Esophagus muscularis mucosa (tissue), 4 donors: ENCODE measurements at regions not wholly inside any gene's neighbourhood (a gene's known extent, or its start where the extent isn't known, plus 50 kb on each side); places are given as distances from the start of the nearest gene placed in this dataset.

Experiments used
- DNase-seq: peaks from one replicate; pipeline ENCODE4 v3.0.0-alpha.2; 2017; ENCODE audit errors: extremely low spot score
- H3K27ac ChIP-seq, 4 donors: fragments of 200-600 bp; sonication (generic); replicated peaks in 1 of 4; 1 replicate in 3 of 4; 2 replicates in 1 of 4; pipeline ENCODE4 v1.5.1; 2016 to 2019; ENCODE audit warnings: mild to moderate bottlenecking in 1 of 4
- H3K27me3 ChIP-seq, 4 donors: fragments of 200-600 bp; sonication (generic); one replicate each; pipeline versions ENCODE4 v1.5.1 to v1.6.0; 2016 to 2019
- H3K36me3 ChIP-seq, 4 donors: fragments of 200-600 bp; sonication (generic); one replicate each; pipeline ENCODE4 v1.5.1; 2016 to 2019
- H3K4me1 ChIP-seq, 4 donors: fragments of 200-600 bp; sonication (generic); one replicate each; pipeline ENCODE4 v1.5.1; 2016 to 2019
- H3K4me3 ChIP-seq, 4 donors: fragments of 200-600 bp; sonication (generic); 1 replicate in 2 of 4; 2 replicates in 2 of 4; pipeline ENCODE4 v1.5.1; 2016 to 2019; ENCODE audit warnings: mild to moderate bottlenecking in 4 of 4, moderate library complexity in 1 of 4
- H3K9me3 ChIP-seq, 4 donors: fragments of 200-600 bp; sonication (generic); 1 replicate in 3 of 4; 2 replicates in 1 of 4; pipeline ENCODE4 v1.5.1; 2016 to 2019
- EP300 ChIP-seq: sonication (generic); formaldehyde crosslinking; IDR thresholded peaks from one replicate; pipeline ENCODE4 v1.6.1; 2017; ENCODE audit warnings: antibody characterized with exemption
- POLR2A ChIP-seq: fragments of 450-650 bp; IDR thresholded peaks from one replicate; pipeline ENCODE4 v1.6.1; 2017; ENCODE audit warnings: antibody characterized with exemption, moderate library complexity, mild to moderate bottlenecking, low read depth
- POLR2AphosphoS5 ChIP-seq, 2 donors: sonication (generic); formaldehyde crosslinking; IDR thresholded peaks; one replicate each; pipeline ENCODE4 v1.6.1; 2017; ENCODE audit warnings: antibody characterized with exemption in 2 of 2
- WGBS: methylation state at CpG from one replicate; pipeline ENCODE4 v1.1.5; 2018; 5-methylcytosine and 5-hydroxymethylcytosine counted together
- intact Hi-C: fragments of 100-400 bp; cut with DNase I; formaldehyde crosslinking; loops from one replicate; pipeline ENCODE4 v1.15.1; 2023
- TF ChIP-seq, protein P1 (sequence below), 3 experiments: fragments of 200-600 bp in 2 of 3; fragments of 450-650 bp in 1 of 3; sonication (generic) in 2 of 3; IDR thresholded peaks; one replicate each; pipeline ENCODE4 v1.5.1; 2017 to 2019; ENCODE audit warnings: antibody characterized with exemption in 3 of 3, mild to moderate bottlenecking in 2 of 3, moderate library complexity in 1 of 3

DNA sequence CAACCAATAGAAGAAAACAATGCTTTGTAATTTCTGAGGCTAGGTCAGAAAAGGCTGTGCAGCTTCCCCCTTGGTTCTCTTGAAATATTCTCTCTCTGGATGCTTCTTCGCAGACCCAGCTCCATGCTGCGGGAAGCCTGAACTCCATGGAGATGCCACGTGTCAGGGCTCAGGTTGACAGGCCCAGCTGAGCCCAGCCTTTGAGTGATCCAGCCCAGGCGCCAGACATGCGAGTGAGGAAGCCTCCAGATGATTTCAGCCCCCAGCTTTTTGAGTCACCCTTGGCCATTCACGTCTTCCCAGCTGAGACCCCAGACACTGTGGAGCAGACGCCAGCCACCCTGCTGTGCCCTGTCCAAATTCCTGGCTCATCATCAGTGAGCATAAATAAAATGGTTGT is 378.4 kb upstream of the NRP1 start:
- H3K36me3 ChIP-seq, result no peaks in the 10 kb centered on the region
- no peaks in the 10 kb centered on the region for H3K4me1 ChIP-seq
- no peaks in the 10 kb centered on the region for H3K27me3 ChIP-seq
- H3K9me3 ChIP-seq, result no peaks in the 10 kb centered on the region
- no peak for TF ChIP-seq POLR2A
- TF ChIP-seq EP300, result no peak
- TF ChIP-seq POLR2AphosphoS5 (IDR thresholded peaks at IDR 0.05), result no peak
- TF ChIP-seq, protein P1, sequence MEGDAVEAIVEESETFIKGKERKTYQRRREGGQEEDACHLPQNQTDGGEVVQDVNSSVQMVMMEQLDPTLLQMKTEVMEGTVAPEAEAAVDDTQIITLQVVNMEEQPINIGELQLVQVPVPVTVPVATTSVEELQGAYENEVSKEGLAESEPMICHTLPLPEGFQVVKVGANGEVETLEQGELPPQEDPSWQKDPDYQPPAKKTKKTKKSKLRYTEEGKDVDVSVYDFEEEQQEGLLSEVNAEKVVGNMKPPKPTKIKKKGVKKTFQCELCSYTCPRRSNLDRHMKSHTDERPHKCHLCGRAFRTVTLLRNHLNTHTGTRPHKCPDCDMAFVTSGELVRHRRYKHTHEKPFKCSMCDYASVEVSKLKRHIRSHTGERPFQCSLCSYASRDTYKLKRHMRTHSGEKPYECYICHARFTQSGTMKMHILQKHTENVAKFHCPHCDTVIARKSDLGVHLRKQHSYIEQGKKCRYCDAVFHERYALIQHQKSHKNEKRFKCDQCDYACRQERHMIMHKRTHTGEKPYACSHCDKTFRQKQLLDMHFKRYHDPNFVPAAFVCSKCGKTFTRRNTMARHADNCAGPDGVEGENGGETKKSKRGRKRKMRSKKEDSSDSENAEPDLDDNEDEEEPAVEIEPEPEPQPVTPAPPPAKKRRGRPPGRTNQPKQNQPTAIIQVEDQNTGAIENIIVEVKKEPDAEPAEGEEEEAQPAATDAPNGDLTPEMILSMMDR (IDR thresholded peaks at IDR 0.05), result no peak
- intact Hi-C loops, result no loop called here
- WGBS, result 97% methylated on average over 7 of the region's 7 CpGs
- no peak overlapping the region for H3K4me3 ChIP-seq
- no peak for DNase-seq
- H3K27ac ChIP-seq, result no peak overlapping the region

DNA sequence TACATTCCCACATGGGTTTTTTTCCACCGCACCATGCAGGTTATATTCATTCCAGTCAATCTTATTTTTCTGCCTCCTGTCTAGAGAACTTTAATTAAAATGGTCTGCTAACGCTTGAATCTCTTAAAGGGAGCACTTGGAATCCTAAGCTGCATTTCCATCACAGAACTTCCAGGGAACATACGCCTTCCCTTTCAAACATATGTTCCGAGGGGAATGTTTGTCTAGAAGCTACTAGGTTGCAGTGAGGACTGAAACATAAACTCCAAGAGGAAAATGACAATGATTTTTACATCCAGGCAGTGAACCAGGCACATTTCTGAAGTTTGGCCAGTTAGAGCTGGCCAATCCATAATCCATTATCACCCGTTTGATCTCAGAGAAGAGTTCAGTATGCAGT is 375.5 kb upstream of the NRP1 start:
- peaks cover 0 to 3% (median 0%) of the 10 kb centered on the region in 4 donors for H3K4me1 ChIP-seq
- no peak overlapping the region for H3K4me3 ChIP-seq
- no peaks in the 10 kb centered on the region for H3K27me3 ChIP-seq
- no peak for DNase-seq
- 92% methylated on average over 5 of the region's 5 CpGs for WGBS
- intact Hi-C loops, result no loop called here
- no peaks in the 10 kb centered on the region for H3K36me3 ChIP-seq
- H3K27ac ChIP-seq, result no peak overlapping the region
- TF ChIP-seq POLR2AphosphoS5 (IDR thresholded peaks at IDR 0.05) (no peak), POLR2A (no peak), EP300 (no peak)
- TF ChIP-seq, protein P1 (IDR thresholded peaks at IDR 0.05), result no peak
- no peaks in the 10 kb centered on the region for H3K9me3 ChIP-seq

DNA sequence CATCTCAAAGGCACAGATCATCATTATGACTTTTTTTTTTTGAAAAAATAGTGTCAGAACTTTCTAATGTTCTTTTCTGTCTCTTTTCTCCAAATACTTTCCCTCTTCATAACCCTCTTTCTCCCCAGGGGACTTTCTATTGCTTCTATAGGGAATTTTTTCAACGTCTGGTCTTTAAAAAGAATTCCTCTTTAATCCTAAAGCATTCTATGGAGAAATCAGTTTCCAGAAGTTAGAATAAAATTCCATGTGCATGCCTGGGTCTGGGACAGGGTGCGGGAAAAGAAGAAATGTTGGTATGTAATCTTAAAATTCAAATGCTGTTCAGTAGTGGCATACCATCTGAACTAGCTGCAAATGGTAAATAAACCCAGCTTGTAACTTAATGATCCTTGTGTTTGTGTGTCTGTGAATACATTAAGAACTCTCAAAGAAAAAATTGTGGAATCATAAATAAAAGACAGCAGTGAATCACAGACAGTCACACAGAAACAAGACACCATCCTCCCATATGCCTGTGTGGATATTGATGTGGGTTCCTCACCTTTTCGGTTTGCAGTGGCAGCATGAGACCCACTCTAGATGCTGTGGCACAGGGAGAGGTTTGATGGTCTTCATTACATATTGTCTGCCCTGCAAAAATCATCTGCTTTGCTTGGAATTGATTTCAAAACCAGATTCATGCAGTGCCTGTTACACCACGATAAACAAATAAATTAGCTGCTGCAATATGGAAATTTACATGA is 374.7 kb upstream of the NRP1 start:
- intact Hi-C loops, result no loop called here
- no peak overlapping the region for H3K4me3 ChIP-seq
- TF ChIP-seq, protein P1 (IDR thresholded peaks at IDR 0.05), result no peak
- TF ChIP-seq POLR2AphosphoS5 (IDR thresholded peaks at IDR 0.05) (no peak), POLR2A (no peak), EP300 (no peak)
- H3K36me3 ChIP-seq, result no peaks in the 10 kb centered on the region
- no peak overlapping the region for H3K27ac ChIP-seq
- H3K4me1 ChIP-seq, result peaks cover under 1 to 5% (median 1%) of the 10 kb centered on the region in 4 donors
- 86% methylated on average over 4 of the region's 4 CpGs for WGBS
- H3K27me3 ChIP-seq, result no peaks in the 10 kb centered on the region
- DNase-seq, result no peak
- no peaks in the 10 kb centered on the region for H3K9me3 ChIP-seq

DNA sequence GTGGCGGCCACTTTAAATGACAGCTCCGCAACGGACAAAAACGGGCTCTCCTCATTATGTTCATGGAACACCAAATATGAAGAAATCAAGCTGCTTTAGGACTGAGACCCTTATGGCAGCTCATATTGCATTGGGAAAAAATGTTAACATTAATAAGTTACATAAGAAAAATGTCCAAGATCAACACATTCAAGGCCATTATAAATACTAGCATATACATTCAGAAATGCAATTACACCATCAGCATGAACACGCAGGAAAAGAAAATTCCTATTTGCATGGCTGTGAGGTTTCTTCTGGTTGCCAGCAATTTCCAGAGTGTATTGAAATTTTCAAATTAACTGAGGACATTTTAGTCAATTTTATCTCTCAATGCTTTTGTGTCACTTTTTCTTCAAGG is 374.1 kb upstream of the NRP1 start:
- Histone ChIP-seq H3K4me1 (peaks cover 6 to 12% (median 7%) of the 10 kb centered on the region in 4 donors), H3K27ac (no peak overlapping the region), H3K36me3 (no peaks in the 10 kb centered on the region), H3K9me3 (no peaks in the 10 kb centered on the region), H3K27me3 (no peaks in the 10 kb centered on the region), H3K4me3 (no peak overlapping the region)
- TF ChIP-seq EP300, result no peak
- no peak for TF ChIP-seq POLR2A
- TF ChIP-seq, protein P1 (IDR thresholded peaks at IDR 0.05), result no peak
- 92% methylated on average over 5 of the region's 5 CpGs for WGBS
- intact Hi-C loops, result no loop called here
- DNase-seq, result no peak

DNA sequence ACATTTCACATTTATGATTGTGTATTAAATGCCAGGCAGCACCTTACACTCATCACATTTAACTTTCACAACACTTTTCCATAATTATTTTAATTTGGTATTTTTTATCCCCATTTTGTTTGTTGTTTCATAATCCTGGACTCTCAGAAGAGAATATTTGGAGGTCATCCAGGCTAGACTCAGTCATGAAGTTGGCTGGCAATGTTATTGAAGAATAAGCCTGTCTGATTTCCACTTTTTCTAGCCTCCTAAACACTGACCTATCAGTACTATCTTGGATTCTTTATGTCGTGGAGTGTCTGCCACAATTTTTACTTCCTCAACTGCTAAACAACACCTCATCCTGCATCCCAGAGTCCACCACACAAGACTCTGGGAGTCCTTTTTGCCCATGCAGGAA is 372.3 kb upstream of the NRP1 start:
- peaks cover 8 to 12% (median 8%) of the 10 kb centered on the region in 4 donors for H3K4me1 ChIP-seq
- no peak for DNase-seq
- intact Hi-C loops, result no loop called here
- no peak overlapping the region for H3K4me3 ChIP-seq
- H3K36me3 ChIP-seq, result no peaks in the 10 kb centered on the region
- no peaks in the 10 kb centered on the region for H3K27me3 ChIP-seq
- TF ChIP-seq POLR2A, result no peak
- TF ChIP-seq POLR2AphosphoS5 (IDR thresholded peaks at IDR 0.05), result no peak
- no peak for TF ChIP-seq EP300
- TF ChIP-seq, protein P1 (IDR thresholded peaks at IDR 0.05), result no peak
- no peaks in the 10 kb centered on the region for H3K9me3 ChIP-seq
- WGBS, result 52% methylated on average over 1 of the region's 1 CpG
- no peak overlapping the region for H3K27ac ChIP-seq
